ENCODE measurements at regions not wholly inside any gene's neighbourhood (a gene's known extent, or its start where the extent isn't known, plus 50 kb on each side); places are given as distances from the start of the nearest gene placed in this dataset.

DNA sequence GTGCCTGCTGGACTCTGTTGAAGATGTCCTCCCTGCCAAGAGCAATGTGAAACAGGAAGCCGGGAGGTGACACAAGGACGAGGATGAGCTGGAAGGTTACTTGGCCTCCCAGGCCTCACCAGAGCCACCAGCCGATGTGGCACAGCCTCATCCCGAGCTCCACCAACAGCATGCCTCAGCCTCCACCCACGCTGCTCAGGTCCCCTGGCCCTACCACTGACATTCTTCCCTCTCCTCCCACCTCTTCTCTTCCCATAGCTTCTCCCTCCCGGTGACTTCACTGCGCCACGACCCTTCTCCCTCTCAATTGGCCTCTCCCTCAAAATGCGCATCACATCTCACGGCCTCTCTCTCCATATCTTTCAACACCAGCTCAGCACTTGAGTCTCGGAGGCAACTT, 249.9 kb downstream of the SKAP2 start:
- no peak for DNase-seq (ENCODE audit: extremely low read depth, low read depth)
- H3K4me3 ChIP-seq (replicated peaks; ENCODE audit: low read depth, low read length): no peak overlapping the region
- TF ChIP-seq, protein P1, sequence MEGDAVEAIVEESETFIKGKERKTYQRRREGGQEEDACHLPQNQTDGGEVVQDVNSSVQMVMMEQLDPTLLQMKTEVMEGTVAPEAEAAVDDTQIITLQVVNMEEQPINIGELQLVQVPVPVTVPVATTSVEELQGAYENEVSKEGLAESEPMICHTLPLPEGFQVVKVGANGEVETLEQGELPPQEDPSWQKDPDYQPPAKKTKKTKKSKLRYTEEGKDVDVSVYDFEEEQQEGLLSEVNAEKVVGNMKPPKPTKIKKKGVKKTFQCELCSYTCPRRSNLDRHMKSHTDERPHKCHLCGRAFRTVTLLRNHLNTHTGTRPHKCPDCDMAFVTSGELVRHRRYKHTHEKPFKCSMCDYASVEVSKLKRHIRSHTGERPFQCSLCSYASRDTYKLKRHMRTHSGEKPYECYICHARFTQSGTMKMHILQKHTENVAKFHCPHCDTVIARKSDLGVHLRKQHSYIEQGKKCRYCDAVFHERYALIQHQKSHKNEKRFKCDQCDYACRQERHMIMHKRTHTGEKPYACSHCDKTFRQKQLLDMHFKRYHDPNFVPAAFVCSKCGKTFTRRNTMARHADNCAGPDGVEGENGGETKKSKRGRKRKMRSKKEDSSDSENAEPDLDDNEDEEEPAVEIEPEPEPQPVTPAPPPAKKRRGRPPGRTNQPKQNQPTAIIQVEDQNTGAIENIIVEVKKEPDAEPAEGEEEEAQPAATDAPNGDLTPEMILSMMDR (IDR thresholded peaks at IDR 0.05; ENCODE audit: low read depth, low read length, missing control alignments): no peak

GRCh38 chr7:26616235-26616634, 248.2 kb downstream of the SKAP2 start:
- H3K4me3 ChIP-seq (replicated peaks; ENCODE audit: low read depth, low read length): no peak overlapping the region
- TF ChIP-seq, protein P1 (IDR thresholded peaks at IDR 0.05; ENCODE audit: low read depth, low read length, missing control alignments): no peak
- DNase-seq (ENCODE audit: extremely low read depth, low read depth): peak; percentile 1

DNA sequence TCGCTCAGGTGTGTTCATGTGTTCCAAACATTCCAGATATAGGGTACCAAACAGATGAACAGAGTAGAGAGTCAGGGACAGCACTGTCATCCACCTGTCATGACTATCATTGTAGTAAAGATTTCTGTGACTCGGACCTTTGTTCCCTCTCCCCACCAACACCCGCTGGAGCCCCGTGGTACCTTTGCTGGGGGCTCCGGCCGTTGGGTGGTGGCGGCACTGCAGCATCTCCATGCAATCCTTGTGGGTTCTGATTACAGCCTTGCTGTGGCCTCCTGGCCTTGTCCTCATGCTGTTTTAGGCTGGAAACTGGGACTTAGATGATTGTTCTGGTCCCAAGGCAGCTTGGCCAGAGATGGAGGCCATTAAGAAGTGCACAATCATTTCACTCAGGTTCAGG, 247.3 kb downstream of the SKAP2 start:
- TF ChIP-seq, protein P1 (IDR thresholded peaks at IDR 0.05; ENCODE audit: low read depth, low read length, missing control alignments): no peak
- DNase-seq (ENCODE audit: extremely low read depth, low read depth): no peak
- no peak overlapping the region for H3K4me3 ChIP-seq (replicated peaks; ENCODE audit: low read depth, low read length)
